ENCODE measurements at regions not wholly inside any gene's neighbourhood (a gene's known extent, or its start where the extent isn't known, plus 50 kb on each side); places are given as distances from the start of the nearest gene placed in this dataset.

DNA sequence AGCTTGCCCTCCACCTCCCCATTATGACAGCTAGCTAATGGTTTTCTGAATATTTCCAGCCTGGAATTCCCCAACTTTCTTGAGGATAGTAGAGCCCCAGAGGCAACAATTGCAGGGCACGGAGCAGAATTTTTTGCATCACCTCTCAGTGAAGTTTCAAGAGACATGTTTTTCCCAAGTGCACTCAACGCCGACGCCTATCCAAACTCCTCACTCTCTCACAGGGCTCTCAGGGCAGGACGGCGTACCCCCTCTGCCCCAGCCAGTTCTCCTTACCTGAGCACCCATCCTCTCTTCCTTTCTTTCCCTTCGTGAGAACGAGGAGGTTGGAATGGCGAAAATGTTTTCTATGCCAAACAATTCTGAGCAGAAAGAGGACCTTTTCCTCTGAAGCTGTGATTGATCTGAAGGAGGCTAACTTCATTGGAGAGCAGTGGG is 83.1 kb upstream of the FOXQ1 start (continued):
- TF ChIP-seq MTA3 (IDR thresholded peaks at IDR 0.05; ENCODE audit: borderline replicate concordance, low read length) = no peak
- no peak for TF ChIP-seq PAX5 (IDR thresholded peaks at IDR 0.05; ENCODE audit: borderline replicate concordance, low read depth, low read length)
- TF ChIP-seq MTA2 (IDR thresholded peaks at IDR 0.05; ENCODE audit: low read depth) = no peak
- TF ChIP-seq MXI1 (IDR thresholded peaks at IDR 0.05; ENCODE audit: low read depth, low read length) = no peak
- no peak for TF ChIP-seq LARP7 (IDR thresholded peaks at IDR 0.05)

DNA sequence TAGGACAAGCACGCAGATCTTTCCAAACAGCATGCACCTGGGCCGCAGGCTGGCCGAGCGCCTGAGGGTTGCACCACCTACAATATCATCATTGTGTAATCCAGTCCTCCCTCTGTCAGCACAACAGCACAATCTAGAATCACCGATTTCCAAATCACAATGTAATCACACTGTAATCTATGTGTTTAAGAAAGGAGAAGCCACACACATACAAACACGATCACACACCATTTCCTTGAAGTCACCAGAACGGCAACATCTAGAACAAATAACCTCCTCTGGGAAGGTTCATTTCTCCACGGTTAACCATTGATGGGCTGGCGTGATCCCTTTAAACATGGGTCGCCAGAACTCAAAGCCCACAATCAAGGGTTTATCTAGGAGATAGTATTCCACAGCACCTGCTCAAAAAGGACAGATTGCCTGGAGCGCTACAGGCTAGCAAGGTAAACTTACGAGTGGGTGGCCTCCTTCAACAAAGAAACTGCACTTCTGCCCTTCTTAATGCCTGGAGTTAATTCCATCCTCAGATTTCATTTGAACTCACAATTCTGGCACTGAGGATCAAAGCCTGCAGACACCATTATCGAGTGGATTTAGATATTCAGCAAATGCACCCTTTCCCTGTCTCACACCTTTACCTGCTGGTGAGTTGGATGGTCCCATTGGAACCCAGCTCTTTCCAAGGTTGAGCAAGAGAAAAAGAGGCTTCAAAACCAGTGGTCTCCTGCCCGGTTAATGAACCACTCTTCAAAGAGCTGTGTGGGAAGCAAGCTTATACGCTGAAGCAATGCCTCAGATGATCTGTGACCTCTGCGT is 83.8 kb upstream of the FOXQ1 start:
- no peak overlapping the region for H3K4me3 ChIP-seq
- ATAC-seq = no peak
- H3K79me2 ChIP-seq (ENCODE audit: control insufficient read depth, insufficient read depth, low read length) = no peaks in the 10 kb centered on the region
- H3K9ac ChIP-seq (ENCODE audit: control insufficient read depth, insufficient read depth, low read length) = no peak overlapping the region
- no TSS peak for BruUV-seq (replicated peaks)
- peaks cover 0 to 3% of the 10 kb centered on the region in 2 experiments; a peak in 3 of 4 replicates for H3K27me3 ChIP-seq (replicated peaks in 1 of 2; ENCODE audit: control insufficient read depth in 2 of 2, insufficient read depth in 2 of 2, low read length in 1 of 2)
- WGBS (ENCODE audit: insufficient coverage, insufficient replicate concordance, low lambda C conversion rate, missing lambda C conversion rate) = 36% methylated on average over 16 of the region's 16 CpGs
- no peak for FAIRE-seq
- H3K4me1 ChIP-seq (ENCODE audit: control insufficient read depth, insufficient read depth, low read length) = no peaks in the 10 kb centered on the region
- RAD21 ChIA-PET (ENCODE audit: unreplicated experiment) = no interaction called here
- SMC1A ChIA-PET (ENCODE audit: uncharacterized antibody, unreplicated experiment) = no interaction called here
- H3K27ac ChIP-seq (ENCODE audit: control insufficient read depth, insufficient read depth) = no peak overlapping the region
- intact Hi-C loops (cut with micrococcal nuclease; ENCODE audit: unreplicated experiment) (no loop called here), in situ Hi-C loops (cut with MboI) (no loop called here)
- no peak overlapping the region for H2AFZ ChIP-seq (ENCODE audit: control insufficient read depth, low read depth, low read length)
- CTCF ChIA-PET = no interaction called here
- no peak for DNase-seq (ENCODE audit: low read depth, low spot score)
- H4K20me1 ChIP-seq (ENCODE audit: control insufficient read depth, insufficient read depth) = no peaks in the 10 kb centered on the region
- POLR2A ChIA-PET = no interaction called here
- H3K36me3 ChIP-seq (ENCODE audit: control insufficient read depth in 2 of 2, insufficient read depth in 2 of 2, low read length in 1 of 2) = no peaks in the 10 kb centered on the region
- TF ChIP-seq RBBP5 (conservative IDR thresholded peaks at IDR 0.05) (no peak), GABPA (IDR thresholded peaks at IDR 0.05; ENCODE audit: low read depth) (no peak), BCL11A (IDR thresholded peaks at IDR 0.05; ENCODE audit: low read depth, low read length) (no peak), ATF3 (IDR thresholded peaks at IDR 0.05; ENCODE audit: borderline replicate concordance, extremely low read depth, low read depth, low read length) (no peak), CREB1 (IDR thresholded peaks at IDR 0.05; ENCODE audit: low read depth) (no peak), YBX1 (IDR thresholded peaks at IDR 0.05) (no peak), TARDBP (IDR thresholded peaks at IDR 0.05; ENCODE audit: borderline replicate concordance) (no peak), MEF2B (IDR thresholded peaks at IDR 0.05; ENCODE audit: partially characterized antibody, poor library complexity, severe bottlenecking) (no peak), FOS (IDR thresholded peaks at IDR 0.05; ENCODE audit: borderline replicate concordance, extremely low read depth, insufficient read length) (no peak), MEF2A (IDR thresholded peaks at IDR 0.05; ENCODE audit: insufficient read depth, low read depth, low read length) (no peak)
- H3K4me2 ChIP-seq (ENCODE audit: control insufficient read depth, insufficient read depth) = no peak overlapping the region
- no peaks in the 10 kb centered on the region for H3K9me3 ChIP-seq (replicated peaks; ENCODE audit: control insufficient read depth, insufficient read depth, low read length)

Data from GM12878 (cell line).